ENCODE measurements at regions not wholly inside any gene's neighbourhood (a gene's known extent, or its start where the extent isn't known, plus 50 kb on each side); places are given as distances from the start of the nearest gene placed in this dataset.

DNA sequence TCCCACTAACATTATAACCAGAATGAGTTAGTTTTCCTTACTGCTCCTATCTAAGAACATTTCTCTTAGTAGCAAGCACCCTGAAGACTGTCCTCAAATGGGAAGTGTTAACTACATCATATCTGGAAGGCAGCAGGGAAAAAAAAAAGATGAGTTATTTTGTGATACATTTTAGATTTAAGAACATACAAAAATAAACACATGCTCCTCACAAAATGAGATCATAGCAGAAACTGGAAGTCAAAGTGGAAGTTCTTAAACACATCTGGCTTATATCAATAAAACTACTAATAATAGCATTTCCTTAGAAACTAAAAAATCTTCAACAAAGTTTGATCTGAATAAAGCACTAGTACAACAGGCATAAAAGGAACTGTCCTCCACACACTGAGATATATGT, 70.4 kb downstream of the SLITRK6 start:
- TF ChIP-seq EZH2phosphoT487 (IDR thresholded peaks at IDR 0.05) (no peak), EZH2 (IDR thresholded peaks at IDR 0.05) (no peak)
